Fibroblast of pulmonary artery (primary cell): ENCODE measurements at regions not wholly inside any gene's neighbourhood (a gene's known extent, or its start where the extent isn't known, plus 50 kb on each side); places are given as distances from the start of the nearest gene placed in this dataset.
"Not testable (repeated sequence)": the region's sequence is repeated elsewhere in the genome, so short reads cannot be mapped to it uniquely, and the experiment has no call there.

Source experiments
- DNase-seq: peaks from one replicate; pipeline ENCODE4 v3.0.0-alpha.2; 2010; ENCODE audit warnings: low read depth
- H3K4me3 ChIP-seq: replicated peaks from 2 replicates; pipeline ENCODE4 v1.5.1; 2011; ENCODE audit warnings: low read depth, mild to moderate bottlenecking, control low read depth, low read length, moderate library complexity
- CTCF ChIP-seq: IDR thresholded peaks from 2 replicates; pipeline ENCODE4 v1.5.1; 2011; ENCODE audit warnings: mild to moderate bottlenecking, control low read depth, low read length, inconsistent platforms; ENCODE audit errors: missing control alignments

- no peak for DNase-seq
- TF ChIP-seq CTCF = no peak
- no peak overlapping the region for H3K4me3 ChIP-seq
Observed at GRCh38 chr14:37711831-37712475, 116.5 kb downstream of the TTC6 start.

- not testable (repeated sequence) for DNase-seq, H3K4me3 ChIP-seq
Observed at GRCh38 chr14:37712476-37712860, 117.0 kb downstream of the TTC6 start.

- TF ChIP-seq CTCF = no peak
- no peak for DNase-seq
Observed at GRCh38 chr14:37712976-37713431, 117.6 kb downstream of the TTC6 start.

GRCh38 chr14:37720131-37720530 is 124.7 kb downstream of the TTC6 start:
- no peak overlapping the region for H3K4me3 ChIP-seq
- no peak for DNase-seq
- no peak for TF ChIP-seq CTCF

More at GRCh38 chr14:37712976-37713431, 117.6 kb downstream of the TTC6 start:
- H3K4me3 ChIP-seq = no peak overlapping the region

GRCh38 chr14:37721976-37722659 is 126.7 kb downstream of the TTC6 start:
- no peak for TF ChIP-seq CTCF
- no peak for DNase-seq
- H3K4me3 ChIP-seq = no peak overlapping the region

GRCh38 chr14:37723515-37723914 is 128.1 kb downstream of the TTC6 start:
- no peak for DNase-seq
- TF ChIP-seq CTCF = no peak
- H3K4me3 ChIP-seq = no peak overlapping the region

GRCh38 chr14:37726708-37727107 is 131.3 kb downstream of the TTC6 start:
- no peak for TF ChIP-seq CTCF
- H3K4me3 ChIP-seq = no peak overlapping the region
- DNase-seq = no peak
